Fibroblast of lung (primary cell): ENCODE measurements at regions not wholly inside any gene's neighbourhood (a gene's known extent, or its start where the extent isn't known, plus 50 kb on each side); places are given as distances from the start of the nearest gene placed in this dataset.

Source experiments
- DNase-seq, 2 donors: peaks; one replicate each; pipeline versions ENCODE4 v3.0.0 to v3.0.0-alpha.2; 2010; ENCODE audit warnings: low read depth in 2 of 2
- H2AFZ ChIP-seq: 2 replicates; pipeline ENCODE4 v1.5.1; 2012; ENCODE audit warnings: low read length, control low read depth, inconsistent platforms
- H3K27ac ChIP-seq: 2 replicates; pipeline ENCODE4 v1.5.1; 2011; ENCODE audit warnings: low read length, control low read depth; ENCODE audit not compliant: insufficient read depth
- H3K27me3 ChIP-seq: 2 replicates; pipeline ENCODE4 v1.5.1; 2011; ENCODE audit warnings: mild to moderate bottlenecking, low read length; ENCODE audit not compliant: control insufficient read depth, insufficient read depth
- H3K36me3 ChIP-seq: 2 replicates; pipeline ENCODE4 v1.5.1; 2011; ENCODE audit warnings: low read length; ENCODE audit not compliant: control insufficient read depth, insufficient read depth
- H3K4me1 ChIP-seq: 2 replicates; pipeline ENCODE4 v1.5.1; 2011; ENCODE audit warnings: low read length; ENCODE audit not compliant: control insufficient read depth, insufficient read depth; ENCODE audit errors: extremely low read depth
- H3K4me2 ChIP-seq: 2 replicates; pipeline ENCODE4 v1.5.1; 2011; ENCODE audit warnings: low read length, control low read depth; ENCODE audit not compliant: insufficient read depth; ENCODE audit errors: extremely low read depth
- H3K4me3 ChIP-seq, 4 experiments: fragments of 200-600 bp in 1 of 4; sonication (generic) in 1 of 4; replicated peaks in 1 of 4; 2 replicates each; pipeline ENCODE4 v1.5.1; 2011 to 2016; ENCODE audit warnings: low read length in 4 of 4, low read depth in 3 of 4, mild to moderate bottlenecking in 3 of 4, control low read depth in 2 of 4, inconsistent platforms in 1 of 4, mixed read lengths in 1 of 4; ENCODE audit not compliant: insufficient read depth in 1 of 4; ENCODE audit errors: control extremely low read depth in 1 of 4
- H3K79me2 ChIP-seq: 2 replicates; pipeline ENCODE4 v1.5.1; 2012; ENCODE audit warnings: mild to moderate bottlenecking, low read length, inconsistent platforms; ENCODE audit not compliant: control insufficient read depth, insufficient read depth
- H3K9ac ChIP-seq: 2 replicates; pipeline ENCODE4 v1.5.1; 2011; ENCODE audit warnings: mild to moderate bottlenecking, low read length, control low read depth; ENCODE audit not compliant: insufficient read depth
- H3K9me3 ChIP-seq: 2 replicates; pipeline ENCODE4 v1.5.1; 2012; ENCODE audit warnings: low read depth, low read length; ENCODE audit not compliant: control insufficient read depth, insufficient read depth
- H4K20me1 ChIP-seq: 2 replicates; pipeline ENCODE4 v1.5.1; 2011; ENCODE audit warnings: low read length; ENCODE audit not compliant: control insufficient read depth, insufficient read depth; ENCODE audit errors: extremely low read depth
- EZH2 ChIP-seq: IDR thresholded peaks from 2 replicates; pipeline ENCODE4 v1.5.1; 2012; ENCODE audit warnings: low read length, control low read depth, mild to moderate bottlenecking; ENCODE audit errors: missing control alignments
- TF ChIP-seq, protein P1 (sequence below), 2 donors: IDR thresholded peaks in 1 of 2; conservative IDR thresholded peaks in 1 of 2; 1 replicate in 1 of 2; 2 replicates in 1 of 2; pipeline ENCODE4 v1.5.1; 2011 to 2012; ENCODE audit warnings: low read length in 2 of 2, control low read depth in 1 of 2, inconsistent platforms in 1 of 2, low read depth in 1 of 2, mild to moderate bottlenecking in 1 of 2

DNA sequence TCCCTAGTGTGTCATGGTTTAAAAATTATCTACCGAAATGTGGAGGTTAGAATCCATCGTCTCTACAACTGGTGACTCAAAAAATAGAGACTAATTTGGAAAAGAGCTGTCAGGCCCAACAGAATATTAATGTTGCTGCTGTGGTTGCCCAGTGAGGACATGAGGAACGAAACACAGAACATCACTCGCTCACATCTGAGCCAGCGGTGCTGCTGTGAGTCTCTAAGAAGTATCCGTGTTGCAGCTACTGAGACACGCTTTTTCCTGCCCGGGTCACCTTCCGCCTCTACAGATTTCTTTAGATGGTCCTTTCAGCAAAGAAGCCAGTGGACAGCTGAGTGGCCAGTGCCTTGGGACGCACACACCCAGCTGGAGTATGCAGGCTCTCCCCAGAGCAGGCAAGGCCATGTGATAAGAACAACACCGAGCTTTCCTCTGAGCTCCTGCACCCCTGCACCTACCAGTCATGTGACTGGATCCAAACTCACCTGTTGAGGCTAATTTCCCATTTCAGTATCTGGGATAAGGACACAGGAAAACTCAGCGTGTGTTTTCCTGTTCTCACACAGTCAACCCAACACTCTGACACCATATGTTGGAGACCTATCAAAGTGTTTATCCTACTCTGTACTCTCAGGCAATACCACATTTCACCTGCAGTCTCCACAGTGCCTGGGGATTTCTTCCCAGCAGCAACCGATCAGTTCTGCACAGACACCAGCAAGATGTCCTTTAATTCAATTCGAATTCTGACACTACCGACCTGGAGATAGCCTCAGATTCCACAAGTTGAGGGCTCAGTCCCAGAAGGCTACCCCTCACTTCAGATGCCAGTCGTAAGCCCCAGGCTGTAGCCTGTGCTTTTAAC, 119.0 kb upstream of the RPS6KA2 start:
- Histone ChIP-seq H3K36me3 (no peaks in the 10 kb centered on the region), H2AFZ (no peak overlapping the region), H4K20me1 (no peaks in the 10 kb centered on the region), H3K4me1 (no peaks in the 10 kb centered on the region), H3K27ac (no peak overlapping the region), H3K9ac (no peak overlapping the region), H3K9me3 (no peaks in the 10 kb centered on the region), H3K27me3 (no peaks in the 10 kb centered on the region), H3K79me2 (no peaks in the 10 kb centered on the region), H3K4me2 (no peak overlapping the region), H3K4me3 (no peak overlapping the region)
- TF ChIP-seq, protein P1, sequence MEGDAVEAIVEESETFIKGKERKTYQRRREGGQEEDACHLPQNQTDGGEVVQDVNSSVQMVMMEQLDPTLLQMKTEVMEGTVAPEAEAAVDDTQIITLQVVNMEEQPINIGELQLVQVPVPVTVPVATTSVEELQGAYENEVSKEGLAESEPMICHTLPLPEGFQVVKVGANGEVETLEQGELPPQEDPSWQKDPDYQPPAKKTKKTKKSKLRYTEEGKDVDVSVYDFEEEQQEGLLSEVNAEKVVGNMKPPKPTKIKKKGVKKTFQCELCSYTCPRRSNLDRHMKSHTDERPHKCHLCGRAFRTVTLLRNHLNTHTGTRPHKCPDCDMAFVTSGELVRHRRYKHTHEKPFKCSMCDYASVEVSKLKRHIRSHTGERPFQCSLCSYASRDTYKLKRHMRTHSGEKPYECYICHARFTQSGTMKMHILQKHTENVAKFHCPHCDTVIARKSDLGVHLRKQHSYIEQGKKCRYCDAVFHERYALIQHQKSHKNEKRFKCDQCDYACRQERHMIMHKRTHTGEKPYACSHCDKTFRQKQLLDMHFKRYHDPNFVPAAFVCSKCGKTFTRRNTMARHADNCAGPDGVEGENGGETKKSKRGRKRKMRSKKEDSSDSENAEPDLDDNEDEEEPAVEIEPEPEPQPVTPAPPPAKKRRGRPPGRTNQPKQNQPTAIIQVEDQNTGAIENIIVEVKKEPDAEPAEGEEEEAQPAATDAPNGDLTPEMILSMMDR (conservative IDR thresholded peaks at IDR 0.05 in 1 of 2, IDR thresholded peaks at IDR 0.05 in 1 of 2; ENCODE audit: low read depth in 1 of 2, low read length in 2 of 2), result no peak
- no peak for TF ChIP-seq EZH2
- DNase-seq, result no peak

DNA sequence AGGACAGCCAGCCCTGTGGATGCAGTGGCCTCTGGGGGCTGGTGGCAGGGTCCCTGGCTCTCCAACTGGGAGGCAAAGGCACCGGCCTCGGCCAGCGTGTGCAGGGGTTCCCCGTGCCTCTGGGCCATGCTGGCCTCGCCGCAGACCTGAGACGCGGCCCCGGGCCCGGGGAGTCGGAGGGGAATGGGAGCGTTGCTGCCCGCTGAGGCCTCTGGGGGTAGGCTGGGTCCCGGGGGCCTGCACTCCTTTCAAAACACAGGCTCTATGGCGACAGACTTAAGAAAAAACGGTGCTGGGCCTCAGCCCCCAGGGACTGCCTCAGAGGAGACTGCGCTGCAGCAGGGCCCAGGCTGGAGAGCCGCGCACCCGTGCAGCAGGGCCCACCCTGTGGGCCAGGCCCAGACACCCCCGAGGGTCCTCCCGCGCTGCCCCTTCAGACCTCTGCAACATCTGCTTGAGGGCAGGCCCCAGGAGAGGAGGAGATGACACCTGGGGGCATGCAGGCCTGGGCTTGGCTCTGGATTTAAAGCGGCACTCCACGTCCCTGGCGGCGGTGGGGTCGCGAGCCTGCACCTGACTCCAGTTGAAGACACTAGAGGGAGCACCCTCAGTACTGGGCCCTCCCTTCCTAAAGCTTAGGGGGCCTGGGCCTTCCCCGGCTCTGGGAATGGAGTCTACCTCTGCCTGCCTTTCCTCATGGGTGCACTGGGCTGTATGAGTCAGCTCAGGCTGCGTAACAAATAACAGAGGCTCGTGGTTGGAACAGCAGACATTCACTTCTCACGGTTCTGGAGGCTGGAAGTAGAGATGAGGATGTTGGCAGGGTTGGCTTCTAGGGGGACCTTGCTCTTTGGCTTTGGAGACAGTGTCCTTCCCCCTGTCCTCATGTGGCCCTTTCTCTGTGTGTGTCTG, 117.4 kb upstream of the RPS6KA2 start:
- H3K36me3 ChIP-seq, result no peaks in the 10 kb centered on the region
- TF ChIP-seq, protein P1 (conservative IDR thresholded peaks at IDR 0.05 in 1 of 2, IDR thresholded peaks at IDR 0.05 in 1 of 2; ENCODE audit: low read depth in 1 of 2, low read length in 2 of 2), result no peak
- no peak for TF ChIP-seq EZH2
- H3K4me3 ChIP-seq, result no peak overlapping the region
- H3K27ac ChIP-seq, result no peak overlapping the region
- DNase-seq, result no peak
- H3K9ac ChIP-seq, result no peak overlapping the region
- H3K9me3 ChIP-seq, result no peaks in the 10 kb centered on the region
- no peak overlapping the region for H3K4me2 ChIP-seq
- H3K79me2 ChIP-seq, result no peaks in the 10 kb centered on the region
- H3K4me1 ChIP-seq, result no peaks in the 10 kb centered on the region
- no peak overlapping the region for H2AFZ ChIP-seq
- no peaks in the 10 kb centered on the region for H3K27me3 ChIP-seq
- no peaks in the 10 kb centered on the region for H4K20me1 ChIP-seq
